HepG2 (cell line): ENCODE measurements at regions not wholly inside any gene's neighbourhood (a gene's known extent, or its start where the extent isn't known, plus 50 kb on each side); places are given as distances from the start of the nearest gene placed in this dataset.

Source experiments
- ATAC-seq: fragments of 200-7000 bp; cut with Tn5 transposase; 3 replicates; pipeline ENCODE4 v1.9.1; 2020; ENCODE audit warnings: mild to moderate bottlenecking, moderate library complexity
- BruUV-seq: library from RNA; stranded (reverse); fragments of 400-500 nt; replicated peaks from 2 replicates; lab custom pipeline; 2021; lab: Mats Ljungman, UMichigan
- CTCF ChIA-PET: fragments of 300-600 bp; formaldehyde crosslinking; extraction: SDS; loops from one replicate; lab custom pipeline; 2021; ENCODE audit warnings: low total read pairs, inconsistent platforms, low intra/inter-chr PET ratio; lab: Yijun Ruan, JAX
- POLR2A ChIA-PET: fragments of 350-600 bp; sonication (Branson Sonifier 250); formaldehyde crosslinking; loops from one replicate; lab custom pipeline; 2020; ENCODE audit warnings: antibody characterized with exemption, inconsistent platforms; lab: Yijun Ruan, JAX
- DNase-seq: peaks from one replicate; pipeline ENCODE4 v3.0.0-alpha.2; 2015; ENCODE audit warnings: low spot score
- FAIRE-seq: peaks from 3 replicates; lab custom pipeline; 2011; peaks lifted over from hg19 to GRCh38; lab: Jason Lieb, UNC
- H2AFZ ChIP-seq: one replicate; pipeline ENCODE4 v1.6.1; 2011; ENCODE audit warnings: low read length, inconsistent platforms
- H3K27ac ChIP-seq: fragments of 300-600 bp; 3 replicates; pipeline ENCODE4 v1.8.0; 2011; ENCODE audit warnings: mixed run types, mild to moderate bottlenecking, mixed read lengths, low read length, inconsistent platforms; ENCODE audit not compliant: insufficient read depth; ENCODE audit errors: extremely low read length
- H3K27me3 ChIP-seq, 2 experiments: fragments of 200-600 bp in 1 of 2; 2 replicates in 1 of 2; 3 replicates in 1 of 2; pipeline versions ENCODE4 v1.6.0 to v1.8.0; 2011; ENCODE audit warnings: low read length in 2 of 2, mild to moderate bottlenecking in 2 of 2, moderate library complexity in 2 of 2, inconsistent platforms in 1 of 2; ENCODE audit not compliant: insufficient read depth in 2 of 2, control insufficient read depth in 1 of 2
- H3K36me3 ChIP-seq, 2 experiments: fragments of 200-600 bp in 1 of 2; replicated peaks in 1 of 2; 2 replicates in 1 of 2; 3 replicates in 1 of 2; pipeline versions ENCODE4 v1.5.1 to v1.8.0; 2011; ENCODE audit warnings: low read length in 2 of 2, inconsistent platforms in 1 of 2; ENCODE audit not compliant: insufficient read depth in 2 of 2, control insufficient read depth in 1 of 2
- H3K4me1 ChIP-seq: 2 replicates; pipeline ENCODE4 v1.5.1; 2012; ENCODE audit warnings: low read length, inconsistent platforms; ENCODE audit not compliant: insufficient read depth
- H3K4me2 ChIP-seq: 2 replicates; pipeline ENCODE4 v1.6.0; 2011; ENCODE audit warnings: low read depth, low read length, inconsistent platforms
- H3K4me3 ChIP-seq, 3 experiments: fragments of 200-600 bp in 1 of 3; sonication (generic), shearing (Covaris generic) in 1 of 3; replicated peaks in 1 of 3; 2 replicates each; pipeline ENCODE4 v1.5.1; 2011 to 2016; ENCODE audit warnings: low read length in 3 of 3, inconsistent platforms in 2 of 3, low read depth in 2 of 3, mild to moderate bottlenecking in 2 of 3, control low read depth in 1 of 3, mixed read lengths in 1 of 3; ENCODE audit not compliant: insufficient read depth in 1 of 3
- H3K79me2 ChIP-seq: one replicate; pipeline ENCODE4 v1.6.1; 2011; ENCODE audit warnings: low read length, inconsistent platforms; ENCODE audit not compliant: insufficient read depth
- H3K9ac ChIP-seq: 2 replicates; pipeline ENCODE4 v1.6.0; 2011; ENCODE audit warnings: mild to moderate bottlenecking, low read depth, low read length, inconsistent platforms; ENCODE audit not compliant: insufficient read depth
- H3K9me3 ChIP-seq: 2 replicates; pipeline ENCODE4 v1.5.1; 2012; ENCODE audit warnings: mild to moderate bottlenecking, low read length
- H4K20me1 ChIP-seq: 2 replicates; pipeline ENCODE4 v1.6.0; 2011; ENCODE audit warnings: inconsistent platforms, mild to moderate bottlenecking, low read length, moderate library complexity; ENCODE audit not compliant: insufficient read depth
- HMG20B ChIP-seq: conservative IDR thresholded peaks from 2 replicates; pipeline ENCODE4 v1.6.1; 2016; ENCODE audit warnings: missing genetic modification reagents, missing compliant biosample characterization
- IRF1 ChIP-seq: sonication (generic); formaldehyde crosslinking; IDR thresholded peaks from 2 replicates; pipeline ENCODE4 v1.4.0; 2020; ENCODE audit warnings: low read depth, mild to moderate bottlenecking, missing genetic modification reagents
- NFE2 ChIP-seq: sonication (generic); formaldehyde crosslinking; IDR thresholded peaks from 2 replicates; pipeline ENCODE4 v1.4.0; 2020; ENCODE audit warnings: missing genetic modification reagents
- SSRP1 ChIP-seq: IDR thresholded peaks from 2 replicates; pipeline ENCODE4 v1.6.1; 2016; ENCODE audit warnings: control low read depth
- in situ Hi-C: cut with HindIII; loops from 2 replicates; pipeline ENCODE4 v1.10.0; 2017; ENCODE audit warnings: low pct_unique_long_range_greater_than_20kb; ENCODE audit not compliant: extremely low pct_ligation_motif_present
- intact Hi-C: fragments of 100-400 bp; cut with micrococcal nuclease; formaldehyde crosslinking; loops from one replicate; pipeline ENCODE4 v1.10.0; 2022; ENCODE audit not compliant: unreplicated experiment
- TF ChIP-seq, protein P1 (sequence below): IDR thresholded peaks from 2 replicates; pipeline ENCODE4 v1.6.1; 2016; ENCODE audit warnings: missing compliant biosample characterization, missing genetic modification reagents, borderline replicate concordance
- TF ChIP-seq, protein P2 (sequence below): sonication (generic); formaldehyde crosslinking; IDR thresholded peaks from 2 replicates; pipeline ENCODE4 v1.5.1; 2020; ENCODE audit warnings: missing genetic modification reagents, mild to moderate bottlenecking, borderline replicate concordance
- TF ChIP-seq, protein P3 (sequence below): sonication (generic); formaldehyde crosslinking; IDR thresholded peaks from 2 replicates; pipeline ENCODE4 v1.4.0; 2020; ENCODE audit warnings: missing genetic modification reagents, mild to moderate bottlenecking, borderline replicate concordance

DNA sequence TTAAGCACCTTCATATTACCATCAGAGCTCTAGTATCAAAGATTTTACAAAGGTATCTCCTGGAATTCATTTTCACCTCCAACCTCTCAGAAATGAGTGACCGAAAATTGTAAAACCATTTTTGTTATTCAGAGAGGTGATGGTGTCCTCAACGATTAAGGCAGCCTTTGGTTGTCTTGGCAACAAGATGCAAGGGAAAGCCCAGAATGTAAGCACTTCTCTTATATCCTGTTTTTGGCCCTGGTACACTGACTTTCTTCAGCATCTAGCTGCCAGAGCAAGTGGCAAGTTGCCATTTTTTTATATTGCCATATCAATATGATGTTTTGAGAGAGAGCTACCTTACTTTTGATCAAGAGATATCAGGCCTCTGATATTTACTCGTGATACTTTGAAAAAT, 384.9 kb upstream of the NECTIN3 start (continued):
- TF ChIP-seq, protein P1, sequence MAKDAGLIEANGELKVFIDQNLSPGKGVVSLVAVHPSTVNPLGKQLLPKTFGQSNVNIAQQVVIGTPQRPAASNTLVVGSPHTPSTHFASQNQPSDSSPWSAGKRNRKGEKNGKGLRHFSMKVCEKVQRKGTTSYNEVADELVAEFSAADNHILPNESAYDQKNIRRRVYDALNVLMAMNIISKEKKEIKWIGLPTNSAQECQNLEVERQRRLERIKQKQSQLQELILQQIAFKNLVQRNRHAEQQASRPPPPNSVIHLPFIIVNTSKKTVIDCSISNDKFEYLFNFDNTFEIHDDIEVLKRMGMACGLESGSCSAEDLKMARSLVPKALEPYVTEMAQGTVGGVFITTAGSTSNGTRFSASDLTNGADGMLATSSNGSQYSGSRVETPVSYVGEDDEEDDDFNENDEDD (CRISPR knock-in tag), result no peak
- no peak for TF ChIP-seq IRF1
- TF ChIP-seq HMG20B (CRISPR knock-in tag), result no peak
- TF ChIP-seq, protein P2, sequence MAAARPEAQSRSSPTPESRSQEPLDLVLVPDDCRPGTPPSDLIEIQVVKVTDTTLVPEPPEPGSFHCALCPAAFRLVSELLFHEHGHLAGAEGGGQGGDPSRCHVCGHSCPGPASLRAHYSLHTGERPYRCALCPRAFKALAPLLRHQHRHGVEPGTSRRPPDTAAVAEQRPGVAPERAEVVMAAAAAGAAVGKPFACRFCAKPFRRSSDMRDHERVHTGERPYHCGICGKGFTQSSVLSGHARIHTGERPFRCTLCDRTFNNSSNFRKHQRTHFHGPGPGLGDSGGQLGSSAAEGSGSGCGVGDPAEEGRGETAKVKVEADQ (CRISPR knock-in tag), result no peak

GRCh38 chr3:110687138-110687537, 384.5 kb upstream of the NECTIN3 start:
- intact Hi-C loops (no loop called here), in situ Hi-C loops (no loop called here)
- Histone ChIP-seq H3K4me3 (no peak overlapping the region), H4K20me1 (no peaks in the 10 kb centered on the region), H3K9ac (no peak overlapping the region), H3K27ac (no peak overlapping the region), H3K36me3 (no peaks in the 10 kb centered on the region), H3K9me3 (no peaks in the 10 kb centered on the region), H3K79me2 (no peaks in the 10 kb centered on the region), H3K4me2 (no peak overlapping the region), H2AFZ (no peak overlapping the region), H3K27me3 (no peaks in the 10 kb centered on the region), H3K4me1 (no peaks in the 10 kb centered on the region)
- ChIA-PET POLR2A (no interaction called here), CTCF (no interaction called here)
- FAIRE-seq (no peak), DNase-seq (no peak), ATAC-seq (no peak)
- no TSS peak for BruUV-seq
- TF ChIP-seq NFE2, result no peak
- TF ChIP-seq, protein P3, sequence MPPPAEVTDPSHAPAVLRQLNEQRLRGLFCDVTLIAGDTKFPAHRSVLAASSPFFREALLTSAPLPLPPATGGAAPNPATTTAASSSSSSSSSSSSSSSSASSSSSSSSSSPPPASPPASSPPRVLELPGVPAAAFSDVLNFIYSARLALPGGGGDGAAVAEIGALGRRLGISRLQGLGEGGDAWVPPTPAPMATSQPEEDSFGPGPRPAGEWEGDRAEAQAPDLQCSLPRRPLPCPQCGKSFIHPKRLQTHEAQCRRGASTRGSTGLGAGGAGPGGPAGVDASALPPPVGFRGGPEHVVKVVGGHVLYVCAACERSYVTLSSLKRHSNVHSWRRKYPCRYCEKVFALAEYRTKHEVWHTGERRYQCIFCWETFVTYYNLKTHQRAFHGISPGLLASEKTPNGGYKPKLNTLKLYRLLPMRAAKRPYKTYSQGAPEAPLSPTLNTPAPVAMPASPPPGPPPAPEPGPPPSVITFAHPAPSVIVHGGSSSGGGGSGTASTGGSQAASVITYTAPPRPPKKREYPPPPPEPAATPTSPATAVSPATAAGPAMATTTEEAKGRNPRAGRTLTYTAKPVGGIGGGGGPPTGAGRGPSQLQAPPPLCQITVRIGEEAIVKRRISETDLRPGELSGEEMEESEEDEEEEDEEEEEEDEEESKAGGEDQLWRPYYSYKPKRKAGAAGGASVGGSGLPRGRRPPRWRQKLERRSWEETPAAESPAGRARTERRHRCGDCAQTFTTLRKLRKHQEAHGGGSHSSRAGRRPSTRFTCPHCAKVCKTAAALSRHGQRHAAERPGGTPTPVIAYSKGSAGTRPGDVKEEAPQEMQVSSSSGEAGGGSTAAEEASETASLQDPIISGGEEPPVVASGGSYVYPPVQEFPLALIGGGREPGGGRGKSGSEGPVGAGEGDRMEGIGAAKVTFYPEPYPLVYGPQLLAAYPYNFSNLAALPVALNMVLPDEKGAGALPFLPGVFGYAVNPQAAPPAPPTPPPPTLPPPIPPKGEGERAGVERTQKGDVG (CRISPR knock-in tag), result no peak
- TF ChIP-seq SSRP1 (CRISPR knock-in tag), result no peak
